K562 (cell line): ENCODE measurements at regions not wholly inside any gene's neighbourhood (a gene's known extent, or its start where the extent isn't known, plus 50 kb on each side); places are given as distances from the start of the nearest gene placed in this dataset.

Experiments
- ATAC-seq: fragments of 200-7000 bp; cut with Tn5 transposase; 3 replicates; pipeline ENCODE4 v1.9.1; 2020; ENCODE audit warnings: moderate library complexity
- BruUV-seq: library from RNA; stranded (reverse); fragments of 400-500 nt; replicated peaks from 2 replicates; lab custom pipeline; 2021; lab: Mats Ljungman, UMichigan
- CTCF ChIA-PET: fragments of 300-600 bp; formaldehyde crosslinking; extraction: SDS; loops from one replicate; lab custom pipeline; 2021; ENCODE audit warnings: low intra/inter-chr PET ratio; lab: Yijun Ruan, JAX
- POLR2A ChIA-PET: fragments of 300-600, 350-650 bp; sonication (Branson Sonifier 250); formaldehyde crosslinking; extraction: SDS; loops from one replicate; lab custom pipeline; 2021; ENCODE audit warnings: antibody characterized with exemption, inconsistent platforms; lab: Yijun Ruan, JAX
- DNase-seq, 4 experiments: peaks; one replicate each; pipeline versions ENCODE4 v3.0.0 to v3.0.0-alpha.2; 2011 to 2018; ENCODE audit warnings: low spot score in 3 of 4, mixed read lengths in 3 of 4; ENCODE audit errors: extremely low read depth in 1 of 4
- FAIRE-seq: peaks from 2 replicates; lab custom pipeline; 2011; peaks lifted over from hg19 to GRCh38; lab: Jason Lieb, UNC
- H2AFZ ChIP-seq: 2 replicates; pipeline ENCODE4 v1.6.0; 2011; ENCODE audit warnings: low read depth, low read length, control low read depth, inconsistent platforms
- H3K27ac ChIP-seq: fragments of 200-600 bp; 3 replicates; pipeline ENCODE4 v1.8.0; 2011; ENCODE audit warnings: low read depth, mild to moderate bottlenecking, control low read depth, inconsistent platforms, low read length, moderate library complexity, mixed read lengths; ENCODE audit errors: extremely low read depth
- H3K27me3 ChIP-seq, 2 experiments: fragments of 300-600 bp in 1 of 2; 2 replicates in 1 of 2; 3 replicates in 1 of 2; pipeline versions ENCODE4 v1.6.0 to v1.8.0; 2011; ENCODE audit warnings: inconsistent platforms in 2 of 2, low read length in 2 of 2, mild to moderate bottlenecking in 1 of 2, mixed read lengths in 1 of 2, moderate library complexity in 1 of 2; ENCODE audit not compliant: control insufficient read depth in 2 of 2, insufficient read depth in 2 of 2
- H3K36me3 ChIP-seq: fragments of 300-600 bp; 3 replicates; pipeline ENCODE4 v1.8.0; 2011; ENCODE audit warnings: mild to moderate bottlenecking, low read length, inconsistent platforms; ENCODE audit not compliant: control insufficient read depth, insufficient read depth
- H3K4me1 ChIP-seq, 2 experiments: fragments of 200-600 bp in 1 of 2; replicated peaks in 1 of 2; 2 replicates in 1 of 2; 3 replicates in 1 of 2; pipeline versions ENCODE4 v1.5.1 to v1.8.0; 2011; ENCODE audit warnings: inconsistent platforms in 2 of 2, low read length in 2 of 2, mild to moderate bottlenecking in 1 of 2, mixed read lengths in 1 of 2, moderate library complexity in 1 of 2; ENCODE audit not compliant: control insufficient read depth in 2 of 2, insufficient read depth in 2 of 2
- H3K4me2 ChIP-seq: 2 replicates; pipeline ENCODE4 v1.6.1; 2011; ENCODE audit warnings: low read length, control low read depth, inconsistent platforms, mixed read lengths; ENCODE audit not compliant: insufficient read depth
- H3K4me3 ChIP-seq: fragments of 200-600 bp; sonication (generic), shearing (Covaris generic); 2 replicates; pipeline ENCODE4 v1.5.1; 2016; ENCODE audit warnings: control low read depth, inconsistent platforms
- H3K79me2 ChIP-seq: fragments of 200-600 bp; 3 replicates; pipeline ENCODE4 v1.8.0; 2011; ENCODE audit warnings: low read length, inconsistent platforms; ENCODE audit not compliant: control insufficient read depth, insufficient read depth
- H3K9ac ChIP-seq, 2 experiments: 2 replicates each; pipeline versions ENCODE4 v1.6.0 to v1.6.1; 2011; ENCODE audit warnings: low read depth in 2 of 2, low read length in 2 of 2, control low read depth in 1 of 2, inconsistent platforms in 1 of 2, mild to moderate bottlenecking in 1 of 2, mixed read lengths in 1 of 2; ENCODE audit not compliant: insufficient read depth in 1 of 2
- H3K9me1 ChIP-seq: one replicate; pipeline ENCODE4 v1.6.0; 2011; ENCODE audit warnings: inconsistent platforms, mild to moderate bottlenecking, low read length, moderate library complexity; ENCODE audit not compliant: control insufficient read depth, insufficient read depth
- H3K9me3 ChIP-seq: replicated peaks from 2 replicates; pipeline ENCODE4 v1.5.1; 2011; ENCODE audit warnings: low read depth, low read length, inconsistent platforms; ENCODE audit not compliant: control insufficient read depth, insufficient read depth
- H4K20me1 ChIP-seq: replicated peaks from 2 replicates; pipeline ENCODE4 v1.6.1; 2011; ENCODE audit warnings: low read length, inconsistent platforms, mixed read lengths; ENCODE audit not compliant: control insufficient read depth, insufficient read depth
- CBFA2T3 ChIP-seq: fragments of 450-650 bp; IDR thresholded peaks from 2 replicates; pipeline ENCODE4 v1.6.1; 2017
- FOXO4 ChIP-seq: fragments of 450-650 bp; formaldehyde crosslinking; IDR thresholded peaks from 2 replicates; pipeline ENCODE4 v1.4.0; 2020; ENCODE audit warnings: mild to moderate bottlenecking, moderate library complexity
- GATA2 ChIP-seq: sonication (generic); formaldehyde crosslinking; IDR thresholded peaks from 2 replicates; pipeline ENCODE4 v1.4.0; 2020; ENCODE audit warnings: mild to moderate bottlenecking, missing genetic modification reagents
- GMEB1 ChIP-seq: fragments of 250-450 bp; sonication (Bioruptor Pico); IDR thresholded peaks from 2 replicates; pipeline ENCODE4 v1.4.0; 2020; ENCODE audit warnings: mild to moderate bottlenecking
- L3MBTL2 ChIP-seq: fragments of 450-650 bp; IDR thresholded peaks from 2 replicates; pipeline ENCODE4 v1.6.1; 2016; ENCODE audit warnings: mild to moderate bottlenecking, moderate library complexity
- MED1 ChIP-seq: sonication (generic); formaldehyde crosslinking; IDR thresholded peaks from 2 replicates; pipeline ENCODE4 v1.8.1; 2023; ENCODE audit warnings: missing genetic modification reagents, borderline replicate concordance
- SMARCA4 ChIP-seq: fragments of 450-650 bp; IDR thresholded peaks from 2 replicates; pipeline ENCODE4 v1.6.1; 2016
- TEAD4 ChIP-seq, 2 experiments: sonication (generic) in 1 of 2; formaldehyde crosslinking in 1 of 2; IDR thresholded peaks; 2 replicates each; pipeline versions ENCODE4 v1.6.1 to v1.8.0; 2012 to 2022; ENCODE audit warnings: borderline replicate concordance in 1 of 2, inconsistent platforms in 1 of 2, low read length in 1 of 2, mild to moderate bottlenecking in 1 of 2, missing genetic modification reagents in 1 of 2
- ZBED1 ChIP-seq: IDR thresholded peaks from 2 replicates; pipeline ENCODE4 v1.6.1; 2014
- ZBTB49 ChIP-seq: sonication (generic); formaldehyde crosslinking; IDR thresholded peaks from 2 replicates; pipeline ENCODE4 v1.8.0; 2022; ENCODE audit warnings: missing genetic modification reagents, mild to moderate bottlenecking, borderline replicate concordance
- ZNF133 ChIP-seq: fragments of 250-450 bp; sonication (Bioruptor Pico); IDR thresholded peaks from 2 replicates; pipeline ENCODE4 v1.4.0; 2020; ENCODE audit warnings: mild to moderate bottlenecking
- ZNF561 ChIP-seq: fragments of 450-650 bp; formaldehyde crosslinking; conservative IDR thresholded peaks from 2 replicates; pipeline ENCODE4 v1.4.0; 2020; ENCODE audit warnings: mild to moderate bottlenecking, moderate library complexity
- ZNF592 ChIP-seq: fragments of 450-650 bp; IDR thresholded peaks from 2 replicates; pipeline ENCODE4 v1.6.1; 2017; ENCODE audit warnings: antibody characterized with exemption, mild to moderate bottlenecking
- WGBS: fragments of 100-300 bp; shearing (Covaris generic); methylation state at CpG from one replicate; pipeline ENCODE4 v1.1.6; 2016; ENCODE audit warnings: low coverage, mixed read lengths; ENCODE audit not compliant: insufficient coverage; ENCODE audit errors: missing lambda C conversion rate; 5-methylcytosine and 5-hydroxymethylcytosine counted together
- in situ Hi-C: fragments of 300-500 bp; cut with MboI; formaldehyde crosslinking; loops from 4 replicates; pipeline ENCODE4 v1.15.0; 2018; ENCODE audit warnings: inconsistent platforms, mixed read lengths
- intact Hi-C: fragments of 100-400 bp; cut with micrococcal nuclease; formaldehyde crosslinking; loops from 2 replicates; pipeline ENCODE4 v1.14.2; 2022

- TF ChIP-seq FOXO4 (CRISPR knock-in tag) (no peak), MED1 (CRISPR knock-in tag) (no peak), ZNF133 (CRISPR knock-in tag) (no peak)
- TF ChIP-seq, all 486 proteins: peak for 0
Measured at GRCh38 chr9:1171546-1171945, 121.4 kb downstream of the DMRT2 start (continued).

- ChIA-PET POLR2A (no interaction called here), CTCF (no interaction called here)
- ATAC-seq (no peak), DNase-seq (no peak), FAIRE-seq (no peak)
- in situ Hi-C loops (no loop called here), intact Hi-C loops (no loop called here)
- H2AFZ ChIP-seq, result no peak overlapping the region
- no TSS peak for BruUV-seq
- H3K27ac ChIP-seq, result no peak overlapping the region
- no peaks in the 10 kb centered on the region for H4K20me1 ChIP-seq
- H3K4me1 ChIP-seq, result no peaks in the 10 kb centered on the region
- no peaks in the 10 kb centered on the region for H3K79me2 ChIP-seq
- no peaks in the 10 kb centered on the region for H3K36me3 ChIP-seq
- H3K9me1 ChIP-seq, result no peaks in the 10 kb centered on the region
- H3K4me3 ChIP-seq, result no peak overlapping the region
- H3K9ac ChIP-seq, result no peak overlapping the region
- H3K9me3 ChIP-seq, result no peaks in the 10 kb centered on the region
- 0% methylated on average over 2 of the region's 3 CpGs for WGBS
- no peaks in the 10 kb centered on the region for H3K27me3 ChIP-seq
- no peak overlapping the region for H3K4me2 ChIP-seq
- no peak for TF ChIP-seq ZNF561 (CRISPR knock-in tag)
- no peak for TF ChIP-seq SMARCA4
- no peak for TF ChIP-seq ZNF592
- no peak for TF ChIP-seq GMEB1
- no peak for TF ChIP-seq ZBTB49 (CRISPR knock-in tag)
- TF ChIP-seq CBFA2T3, result no peak
- no peak for TF ChIP-seq ZBED1
- no peak for TF ChIP-seq GATA2 (CRISPR knock-in tag)
- TF ChIP-seq L3MBTL2, result no peak
- TF ChIP-seq TEAD4 (IDR thresholded peaks at IDR 0.05; ENCODE audit: low read length), result no peak
- TF ChIP-seq TEAD4 (CRISPR knock-in tag; IDR thresholded peaks at IDR 0.05; ENCODE audit: borderline replicate concordance), result no peak
Measured at GRCh38 chr9:1173211-1173610, 123.1 kb downstream of the DMRT2 start.
